SW480 (cell line): ENCODE measurements at regions not wholly inside any gene's neighbourhood (a gene's known extent, or its start where the extent isn't known, plus 50 kb on each side); places are given as distances from the start of the nearest gene placed in this dataset.
"Not testable (repeated sequence)": the region's sequence is repeated elsewhere in the genome, so short reads cannot be mapped to it uniquely, and the experiment has no call there.

Source experiments
- DNase-seq: peaks from one replicate; pipeline ENCODE4 v3.0.0-alpha.2; 2016; ENCODE audit warnings: low spot score

DNA sequence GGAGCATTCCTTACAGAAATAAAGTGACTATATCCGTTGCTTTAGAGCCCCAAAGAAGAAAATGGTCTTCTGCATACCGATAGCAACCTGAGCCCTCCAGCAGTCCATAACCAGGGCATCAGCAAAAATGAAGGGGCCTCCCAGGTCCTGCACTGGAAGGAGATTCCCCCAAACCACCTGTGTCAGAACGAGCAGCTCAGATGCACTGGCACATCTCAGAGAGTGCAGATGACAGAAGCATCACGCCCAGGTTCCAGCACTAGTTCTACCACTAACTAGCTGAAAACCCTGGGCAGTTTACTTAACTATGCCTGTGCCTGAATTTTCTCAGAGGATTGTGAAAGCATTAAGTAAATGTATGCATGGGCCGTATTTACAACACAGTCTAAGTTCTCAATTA, 466.7 kb upstream of the MYT1L start:
- DNase-seq, result no peak

DNA sequence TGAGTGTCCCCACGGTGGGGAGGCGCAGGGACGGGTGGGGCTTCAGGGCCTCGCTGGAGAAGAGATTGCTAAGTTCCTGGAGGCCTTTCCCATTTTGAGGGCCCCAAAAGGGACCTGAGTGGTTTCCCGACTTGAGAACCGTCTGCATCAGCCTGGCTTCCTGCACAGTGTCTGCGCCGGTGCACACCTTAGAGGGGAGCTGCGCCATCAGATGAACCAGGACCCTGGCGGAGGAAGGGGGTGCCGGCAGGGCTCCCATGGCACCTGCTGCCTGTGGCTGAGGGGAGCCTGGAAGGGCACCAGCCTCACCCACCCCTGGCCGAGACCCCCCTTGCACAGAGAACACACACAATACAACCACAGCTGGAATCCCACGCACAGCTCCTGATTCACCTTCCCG, 465.1 kb upstream of the MYT1L start:
- no peak for DNase-seq

DNA sequence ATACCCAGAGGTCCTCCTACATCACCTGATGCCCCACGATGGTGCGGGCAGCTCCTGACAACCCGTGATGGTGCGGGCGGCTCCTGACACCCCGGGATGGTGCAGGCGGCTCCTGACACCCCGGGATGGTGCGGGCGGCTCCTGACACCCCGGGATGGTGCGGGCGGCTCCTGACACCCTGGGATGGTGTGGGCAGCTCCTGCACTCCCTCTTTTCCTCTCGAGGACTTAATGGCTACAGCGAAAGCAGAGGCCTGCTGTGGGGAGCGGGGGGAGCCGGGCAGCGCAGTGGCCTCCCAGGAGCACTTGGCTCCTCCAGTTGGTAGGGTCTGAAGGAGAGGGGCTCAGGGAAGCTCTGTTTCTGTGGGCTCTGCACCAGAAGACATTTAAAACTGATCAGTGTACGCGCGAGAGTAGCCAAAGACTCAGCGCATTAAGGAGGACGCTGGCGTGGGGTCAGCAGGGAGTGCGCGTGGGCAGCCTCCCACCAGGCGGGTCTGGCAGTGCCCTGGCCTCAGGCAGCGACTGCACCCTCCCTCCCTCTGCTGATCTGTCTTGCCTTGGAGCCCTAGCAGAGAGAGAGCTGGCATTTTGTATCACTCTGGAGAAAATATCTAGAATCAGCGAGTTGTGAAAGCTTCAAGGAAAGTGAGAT, 464.5 kb upstream of the MYT1L start:
- DNase-seq, result no peak

DNA sequence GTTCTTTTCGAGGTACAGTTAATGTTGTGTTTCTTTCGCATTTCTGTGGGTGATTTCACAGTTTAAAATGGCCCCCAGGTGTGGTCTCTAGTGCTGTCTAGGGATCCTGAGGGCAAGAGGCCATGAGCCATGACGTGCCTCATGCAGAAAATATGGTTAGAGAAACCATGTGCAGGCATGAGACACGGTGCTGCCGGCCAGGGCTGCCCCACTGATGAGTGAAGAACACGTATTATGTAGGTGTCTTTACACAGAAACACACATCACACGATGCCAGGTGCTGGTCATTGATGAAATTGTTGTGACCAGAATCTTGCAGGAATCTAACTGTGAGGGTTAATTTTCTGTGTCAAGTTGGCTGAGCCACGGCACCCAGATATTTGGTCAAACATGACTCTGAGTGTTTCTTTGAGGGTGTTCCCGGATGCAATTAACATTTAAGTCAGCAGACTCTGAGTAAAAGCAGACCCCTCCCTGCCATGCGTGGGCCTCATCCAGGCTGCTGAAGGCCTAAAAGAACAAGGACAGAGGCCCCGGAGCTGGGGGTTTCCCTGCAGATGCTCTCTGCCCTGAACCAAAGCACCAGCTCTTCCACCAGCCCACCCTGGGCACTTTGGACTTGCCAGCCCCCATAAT, 463.0 kb upstream of the MYT1L start:
- DNase-seq, result no peak

DNA sequence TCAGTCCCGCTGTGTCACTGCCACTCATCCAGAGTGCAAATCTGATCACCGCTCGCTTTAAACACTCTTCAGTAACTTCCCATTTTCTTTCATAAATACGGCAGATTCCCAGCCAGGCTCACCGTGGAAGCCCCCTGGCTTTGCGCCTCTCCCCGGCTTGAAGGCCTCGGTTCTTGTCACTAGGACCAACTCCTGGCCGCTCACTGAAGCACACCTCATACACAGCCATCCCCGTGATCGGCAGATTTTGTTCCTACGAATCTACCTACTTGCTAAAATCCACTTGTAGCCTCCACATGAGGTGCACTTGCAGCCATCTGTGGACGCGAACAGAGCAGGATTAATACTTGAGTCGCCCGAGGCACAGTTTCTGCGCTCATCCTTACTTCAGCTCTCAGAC, 462.4 kb upstream of the MYT1L start:
- no peak for DNase-seq

DNA sequence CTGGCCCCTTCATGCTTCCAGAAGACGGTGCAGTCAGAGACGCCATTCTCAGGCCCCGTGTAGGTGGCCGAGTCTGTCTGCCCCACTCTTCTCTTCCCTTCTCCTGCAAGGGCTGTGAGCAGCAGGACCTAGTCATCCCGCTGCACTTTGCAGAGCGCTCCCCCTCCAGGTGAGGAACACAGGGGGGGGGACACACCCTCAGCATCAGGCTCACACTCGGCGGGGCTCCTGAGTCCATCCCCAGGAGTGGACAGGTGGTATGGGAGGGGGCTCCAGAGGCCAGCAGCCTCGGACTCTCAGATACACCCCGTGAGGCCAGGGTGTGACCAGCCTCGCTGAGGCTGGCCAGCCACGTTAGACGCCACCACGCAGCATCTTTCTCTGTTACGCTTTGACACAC, 460.5 kb upstream of the MYT1L start:
- no peak for DNase-seq

DNA sequence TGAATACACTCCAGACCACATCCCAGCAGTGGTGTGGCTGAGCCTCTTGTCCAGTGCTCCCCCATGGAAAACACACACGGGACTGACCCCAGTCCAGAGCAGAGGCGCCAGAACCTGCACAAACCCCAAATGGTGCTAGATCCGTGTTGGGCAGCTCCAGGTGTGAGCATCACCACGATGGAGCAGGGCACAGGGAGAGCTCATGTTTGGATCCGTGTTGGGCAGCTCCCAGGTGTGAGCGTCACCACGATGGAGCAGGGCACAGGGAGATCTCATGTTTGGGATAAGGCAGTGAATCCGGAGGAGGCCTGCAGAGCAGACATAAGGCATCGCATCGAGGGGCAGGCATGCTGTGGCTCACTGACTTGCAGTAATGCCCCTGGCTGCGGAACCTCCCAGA, 460.0 kb upstream of the MYT1L start:
- no peak for DNase-seq

DNA sequence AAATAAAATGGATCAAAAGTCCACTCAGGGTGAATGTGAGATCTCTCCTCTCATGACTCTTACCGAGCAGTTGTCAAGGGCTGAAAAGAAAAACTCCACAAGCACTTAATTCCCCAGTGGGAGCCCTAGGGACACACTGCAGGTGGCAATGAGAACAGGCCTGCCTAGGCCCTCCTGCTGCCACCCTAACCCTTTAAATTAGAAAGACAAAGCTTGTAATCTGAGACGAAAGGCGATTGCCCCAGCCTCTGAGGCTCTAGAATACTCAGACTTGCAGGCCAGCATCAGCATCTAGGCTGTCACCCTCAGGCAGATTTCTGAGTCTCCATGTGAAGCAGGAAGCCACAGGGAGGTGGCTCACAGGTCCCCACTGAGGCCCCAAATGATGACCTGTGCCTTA, 457.0 kb upstream of the MYT1L start:
- DNase-seq, result no peak

DNA sequence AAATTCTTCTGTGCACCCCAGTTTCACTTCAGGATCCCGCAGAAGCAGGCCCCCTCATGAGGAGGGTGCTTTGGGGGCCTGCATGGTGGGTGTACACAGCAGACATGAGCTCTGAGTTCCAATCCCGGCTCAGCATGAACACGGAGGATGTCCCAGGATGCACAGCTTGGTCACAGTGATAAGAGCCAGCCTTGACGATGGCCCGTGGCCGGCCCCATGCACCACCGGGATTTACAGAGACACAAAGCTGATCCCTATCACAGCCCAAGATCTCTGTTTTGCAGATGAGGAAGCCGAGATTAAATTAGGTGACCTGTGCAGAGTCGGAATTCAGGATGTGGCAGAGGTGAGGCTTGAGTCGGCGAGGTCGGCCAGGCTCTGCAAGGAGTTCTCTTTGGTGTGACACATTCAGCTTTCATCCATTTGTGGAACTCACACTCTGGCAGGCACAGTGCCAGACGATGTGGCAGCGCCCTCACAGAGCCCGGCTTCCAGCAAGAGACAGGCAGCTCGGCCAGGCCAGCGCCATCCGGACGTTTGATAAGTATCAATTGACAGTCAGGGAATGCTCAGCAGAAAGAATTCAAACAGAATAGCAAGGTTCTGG, 456.3 kb upstream of the MYT1L start:
- DNase-seq, result no peak

DNA sequence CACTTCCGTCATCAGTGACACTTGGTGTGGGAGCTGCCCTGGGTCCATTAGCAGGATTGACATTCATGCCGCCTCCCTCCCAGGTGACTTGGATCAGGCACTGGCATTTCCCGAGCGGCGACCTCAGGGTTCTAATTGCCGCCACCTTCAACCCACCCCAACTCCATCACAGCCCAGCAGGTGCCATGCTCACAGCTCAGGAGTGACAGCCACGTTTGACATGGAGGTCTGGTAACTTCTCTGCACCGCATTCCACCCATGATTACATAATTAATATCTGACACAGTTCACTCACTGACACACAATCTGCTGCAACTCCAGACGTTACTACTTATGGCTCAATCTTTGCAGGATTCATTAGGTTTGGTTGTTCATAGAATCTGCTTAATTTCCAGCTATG, 450.9 kb upstream of the MYT1L start:
- no peak for DNase-seq

DNA sequence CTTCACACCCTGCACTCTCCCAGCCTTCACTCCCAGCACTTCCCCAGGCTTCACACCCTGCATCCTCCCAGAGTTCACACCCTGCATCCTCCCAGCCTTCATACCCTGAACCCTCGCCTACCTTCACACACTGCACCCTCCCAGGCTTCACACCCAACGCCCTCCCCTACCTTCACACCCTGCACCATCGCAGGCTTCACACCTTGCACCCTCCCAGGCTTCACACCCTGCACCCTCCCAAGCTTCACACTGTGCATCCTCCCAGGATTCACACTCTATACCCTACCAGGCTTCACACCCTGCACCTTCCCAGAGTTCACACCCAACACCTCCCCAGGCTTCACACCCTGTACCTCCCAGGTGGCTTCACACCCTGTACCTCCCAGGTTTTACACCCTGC, 448.7 kb upstream of the MYT1L start:
- no peak for DNase-seq

DNA sequence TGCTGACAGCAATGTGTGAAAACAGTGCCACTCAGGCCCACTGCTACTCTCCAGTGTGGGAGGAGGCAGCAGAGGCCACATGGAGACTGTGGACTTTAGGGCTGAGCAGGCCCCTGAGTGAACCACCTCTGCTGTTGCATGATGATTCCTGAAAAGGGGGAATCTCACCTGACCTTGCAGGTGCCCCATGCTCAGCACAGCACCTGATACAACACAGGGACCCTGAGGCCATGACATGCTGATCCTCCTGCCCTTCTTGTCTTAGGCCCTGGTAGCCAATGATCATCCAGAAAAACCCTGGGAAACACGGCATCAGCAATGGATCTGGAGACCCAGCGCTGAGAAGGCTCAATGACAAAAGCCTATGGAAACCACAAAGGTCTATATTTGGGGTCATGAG, 446.8 kb upstream of the MYT1L start:
- no peak for DNase-seq

DNA sequence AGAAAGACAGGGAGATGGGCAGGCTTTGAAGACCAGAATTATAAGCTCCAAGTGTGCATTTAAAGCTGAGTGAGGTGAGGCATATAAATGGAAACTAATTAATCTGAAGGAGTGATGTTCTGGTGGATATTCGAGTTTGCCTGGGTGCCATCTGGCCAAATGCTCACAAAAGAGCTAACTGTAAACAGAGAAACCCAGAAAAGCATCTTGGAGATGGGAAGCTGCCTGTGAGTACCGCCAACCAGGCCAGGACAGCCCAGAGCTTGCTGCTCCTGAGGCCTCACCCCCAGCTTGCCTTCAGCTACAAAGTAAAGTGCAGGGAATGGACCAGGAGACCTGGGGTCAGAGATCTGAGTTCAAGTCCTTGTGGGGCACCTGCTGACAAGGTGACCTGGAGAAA, 446.1 kb upstream of the MYT1L start:
- no peak for DNase-seq

DNA sequence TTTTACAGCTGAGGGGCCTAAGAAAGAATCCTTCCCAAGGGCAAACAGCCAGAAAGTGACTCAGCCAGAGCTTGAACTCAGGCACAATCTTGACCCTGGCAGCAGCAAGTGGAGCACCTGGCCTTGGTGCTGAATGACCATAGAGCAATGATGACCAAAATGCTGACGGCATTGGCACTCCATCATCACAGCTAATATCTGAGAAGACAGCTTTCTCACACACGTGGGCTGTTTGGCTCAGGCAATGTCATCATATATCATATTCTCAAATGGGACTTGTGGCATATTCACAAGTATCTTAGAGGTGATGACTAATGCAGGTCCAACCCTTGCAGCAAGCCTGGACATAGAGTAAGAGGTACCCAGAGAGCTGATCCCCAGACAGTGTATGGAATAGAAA, 443.9 kb upstream of the MYT1L start:
- DNase-seq, result no peak

DNA sequence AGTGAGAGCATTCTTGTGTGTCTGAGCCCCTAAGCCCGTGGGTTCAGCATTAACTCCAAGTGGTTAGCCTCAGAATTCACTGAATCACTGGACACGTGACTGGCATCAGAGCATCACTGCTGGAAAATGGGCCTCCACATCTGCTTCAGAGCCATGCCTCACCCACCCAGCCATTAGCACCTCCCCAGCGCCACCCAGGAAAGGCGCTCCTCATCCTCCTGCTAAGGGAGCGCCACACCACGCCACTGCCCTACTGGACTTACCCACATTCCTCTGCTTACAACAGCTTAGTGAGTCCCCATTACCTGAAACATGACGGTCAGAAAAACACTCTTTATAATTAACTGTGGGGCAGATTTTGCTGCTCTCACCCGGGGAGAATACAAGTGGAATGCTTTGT, 442.6 kb upstream of the MYT1L start:
- no peak for DNase-seq

DNA sequence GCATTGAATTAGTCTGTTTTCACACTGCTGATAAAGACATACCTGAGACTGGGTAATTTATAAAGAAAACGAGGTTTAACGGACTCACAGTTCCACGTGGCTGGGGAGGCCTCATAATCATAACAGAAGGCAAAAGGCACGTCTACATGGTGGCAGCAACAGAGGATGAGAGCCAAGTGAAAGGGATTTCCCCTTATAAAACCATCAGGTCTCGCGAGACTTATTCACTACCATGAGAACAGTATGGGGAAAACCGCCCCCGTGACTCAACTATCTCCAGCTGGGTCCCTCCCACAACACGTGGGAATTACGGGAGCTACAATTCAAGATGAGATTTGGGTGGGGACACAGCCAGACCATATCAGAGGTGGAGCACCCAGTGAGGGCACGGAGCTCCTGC, 442.0 kb upstream of the MYT1L start:
- not testable (repeated sequence) for DNase-seq

DNA sequence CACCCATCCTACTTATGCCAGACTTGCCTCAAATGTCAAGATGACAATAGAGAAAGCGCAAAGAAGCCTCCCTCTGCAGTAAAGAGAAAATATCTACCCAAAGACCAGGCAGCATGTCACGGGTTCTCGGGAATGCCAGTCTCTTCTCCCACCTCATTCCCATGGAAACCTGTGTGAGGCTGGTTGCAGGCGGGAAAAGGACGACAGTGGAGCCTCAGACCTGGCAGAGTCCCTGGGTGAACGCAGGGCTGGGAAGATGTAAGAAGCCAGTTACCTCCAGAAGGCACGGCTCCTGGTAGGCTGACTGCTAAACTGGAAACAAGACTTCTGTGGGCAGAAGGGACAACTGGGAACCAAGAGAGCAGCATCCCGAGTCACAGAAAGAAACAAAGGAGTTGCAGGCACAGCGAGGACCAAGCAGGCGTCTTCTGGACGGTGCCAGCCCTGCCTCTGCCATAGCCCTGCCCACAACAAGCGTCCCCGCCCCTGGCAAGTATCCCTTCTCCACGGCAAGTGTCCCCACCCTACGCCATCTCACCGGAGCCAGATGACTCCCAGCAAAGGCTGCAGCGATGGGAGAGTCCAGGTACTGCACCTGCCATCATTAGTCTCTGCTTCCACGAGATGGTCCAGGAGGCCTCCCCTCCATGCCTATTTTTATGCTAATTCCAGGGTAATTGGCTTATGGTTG, 440.8 kb upstream of the MYT1L start:
- DNase-seq, result no peak

DNA sequence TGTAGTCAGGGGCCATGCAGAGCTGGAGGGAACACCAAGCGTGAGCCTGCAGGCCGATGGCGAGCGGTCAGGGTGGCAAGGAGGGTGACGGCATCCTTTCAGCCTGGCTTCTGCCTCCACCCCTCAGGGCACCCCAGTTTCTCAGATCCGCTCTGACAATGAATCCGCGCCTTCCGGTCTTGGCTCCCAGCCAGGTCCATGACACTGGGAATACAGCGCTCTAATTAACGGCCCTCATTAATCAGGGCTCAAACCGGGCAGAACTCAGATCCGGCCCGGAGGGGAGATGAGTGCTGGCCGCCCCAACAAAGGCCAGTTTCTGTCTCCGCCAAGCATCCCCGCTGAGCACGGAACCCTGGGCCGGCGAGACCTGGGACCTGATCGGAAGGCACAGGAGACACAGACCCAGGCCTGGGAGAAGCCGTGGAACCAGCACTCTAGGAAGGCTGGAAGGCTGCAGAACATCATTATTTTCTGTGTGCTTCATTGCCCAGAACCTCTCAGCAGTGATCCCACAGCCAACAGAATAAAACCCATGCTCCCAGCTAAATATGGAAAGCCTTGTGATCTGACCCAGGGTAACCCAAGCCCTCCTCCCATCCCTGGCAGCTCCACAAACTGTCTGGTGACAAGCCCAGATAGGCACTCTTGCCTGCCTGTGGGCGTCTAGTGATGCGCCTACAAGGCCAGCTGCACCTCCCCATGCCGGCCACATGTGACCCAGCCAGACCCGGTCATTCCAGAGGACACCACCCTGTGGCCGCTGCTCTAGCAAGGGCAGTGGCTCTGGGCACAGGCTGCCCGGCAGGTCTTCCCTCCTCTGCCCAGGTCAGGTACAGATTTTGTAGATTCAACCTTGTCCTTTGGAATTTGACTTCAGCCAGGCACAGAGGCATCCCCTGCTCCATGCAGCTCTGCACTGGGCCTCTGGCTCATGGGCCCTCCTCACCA, 438.7 kb upstream of the MYT1L start:
- no peak for DNase-seq

DNA sequence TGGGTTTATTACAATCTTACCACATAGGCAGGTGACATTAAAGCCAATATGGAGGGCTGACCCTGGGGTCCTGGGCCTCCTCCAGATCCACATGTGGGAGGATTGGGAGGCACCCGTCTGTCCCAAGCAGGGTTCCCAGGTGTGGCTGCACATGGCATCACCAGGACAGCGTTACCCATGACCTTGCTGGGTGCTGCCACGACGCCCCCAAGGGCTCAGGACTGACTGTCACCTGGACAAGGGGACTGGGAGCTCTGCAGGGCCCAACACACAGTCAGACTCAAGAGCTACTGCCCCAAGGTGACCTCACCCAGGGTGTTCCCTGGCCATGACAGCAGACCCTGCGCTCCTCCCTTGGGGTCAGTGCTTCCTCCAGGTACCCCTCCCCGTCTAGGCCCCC, 437.4 kb upstream of the MYT1L start:
- DNase-seq, result no peak

DNA sequence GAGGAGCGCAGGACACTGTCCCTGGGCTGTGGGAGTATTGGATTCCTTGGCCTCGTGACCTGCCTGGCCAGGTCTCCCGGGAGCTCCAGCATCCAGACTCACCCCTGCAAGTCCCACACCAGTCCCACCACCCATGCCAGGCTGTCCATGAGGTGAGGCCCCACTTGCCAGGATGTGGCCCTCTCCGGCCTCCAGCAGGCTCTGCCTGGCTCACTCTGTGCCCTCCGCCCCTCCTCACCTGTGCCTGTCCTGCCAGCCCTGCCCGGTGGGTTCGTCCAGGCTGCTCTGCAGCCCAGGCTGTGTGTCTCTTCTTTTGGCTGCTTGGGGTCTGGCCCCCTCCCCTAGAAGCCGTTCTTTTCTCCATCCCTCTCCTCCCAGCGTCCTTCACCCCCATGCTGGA, 436.8 kb upstream of the MYT1L start:
- DNase-seq, result no peak

DNA sequence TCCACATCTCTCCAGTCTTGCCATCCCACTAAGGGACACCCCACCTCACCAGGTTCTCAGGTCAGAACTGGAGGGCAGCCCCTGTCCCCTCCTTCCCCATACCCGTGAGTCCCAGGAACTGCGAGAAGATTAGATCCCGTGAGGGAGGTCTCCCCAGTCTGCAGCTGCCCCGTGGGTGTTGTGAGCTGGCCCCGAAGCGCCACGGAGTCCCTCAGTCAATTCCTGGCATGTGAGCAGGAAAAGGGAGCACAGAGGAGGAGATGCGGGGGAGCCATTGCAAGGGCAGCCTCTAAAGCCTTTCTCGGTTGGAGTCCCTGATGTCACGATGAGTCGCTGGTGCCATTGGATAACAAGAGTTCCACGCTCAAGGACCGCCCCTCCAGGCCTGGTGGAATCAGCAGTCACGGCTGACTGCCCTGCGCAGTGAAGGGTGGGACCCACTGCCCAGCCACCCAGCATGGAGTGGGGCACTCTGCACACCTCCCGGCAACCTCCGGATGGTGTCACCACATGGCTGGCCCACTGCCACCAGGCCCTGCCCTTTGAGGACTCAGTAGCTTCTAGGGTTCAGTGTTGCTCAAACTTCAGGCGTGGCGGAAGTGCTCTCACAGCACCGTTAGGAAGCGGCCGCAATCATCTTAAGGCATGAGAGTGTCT, 434.9 kb upstream of the MYT1L start:
- DNase-seq, result no peak
